Renal cortical epithelial cell (primary cell): ENCODE measurements at regions not wholly inside any gene's neighbourhood (a gene's known extent, or its start where the extent isn't known, plus 50 kb on each side); places are given as distances from the start of the nearest gene placed in this dataset.
"Not testable (repeated sequence)": the region's sequence is repeated elsewhere in the genome, so short reads cannot be mapped to it uniquely, and the experiment has no call there.

ENCODE experiments used
- DNase-seq: peaks from one replicate; pipeline ENCODE4 v3.0.0-alpha.2; 2011; ENCODE audit warnings: low read depth

- DNase-seq = no peak
These were observed 145.8 kb upstream of the HCCS start for GRCh38 chrX:10965174-10965798.

DNA sequence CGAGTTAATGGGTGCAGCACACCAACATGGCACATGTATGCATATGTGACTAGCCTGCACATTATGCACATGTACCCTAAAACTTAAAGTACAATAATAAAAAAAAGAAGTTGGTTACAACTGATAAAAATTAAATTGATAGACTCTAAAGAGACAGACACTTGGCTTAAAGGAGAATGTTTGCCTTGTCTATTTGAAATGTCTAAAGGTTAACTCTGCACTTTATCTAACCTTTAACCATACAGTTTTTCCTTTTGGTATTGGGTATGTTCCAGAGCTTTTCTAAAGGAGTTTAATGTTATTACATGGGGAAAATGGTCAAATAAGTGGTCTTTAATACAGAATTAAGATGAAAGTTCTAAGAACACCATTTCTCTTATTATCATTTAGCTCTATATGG is 145.1 kb upstream of the HCCS start:
- no peak for DNase-seq

DNA sequence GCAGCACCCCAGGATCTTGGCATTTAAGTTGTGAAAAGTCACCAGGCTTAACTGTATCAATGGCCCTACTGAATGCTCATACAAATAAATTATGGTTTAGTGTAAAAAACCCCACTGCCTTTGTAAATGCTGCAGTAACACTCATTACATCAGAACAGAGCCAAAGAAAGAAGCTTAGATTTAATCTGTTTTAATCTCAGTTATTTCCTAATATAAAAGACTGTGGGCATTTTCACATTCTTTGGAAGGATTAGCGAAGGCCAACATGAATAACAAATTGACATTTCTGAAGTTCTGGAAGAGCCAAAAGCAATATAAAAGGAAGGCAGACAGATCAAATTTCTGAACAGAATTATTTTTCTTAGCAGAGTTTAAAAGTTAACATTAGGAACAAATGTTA is 140.0 kb upstream of the HCCS start:
- no peak for DNase-seq

- no peak for DNase-seq
These were observed 139.4 kb upstream of the HCCS start for GRCh38 chrX:10971759-10972158.

DNA sequence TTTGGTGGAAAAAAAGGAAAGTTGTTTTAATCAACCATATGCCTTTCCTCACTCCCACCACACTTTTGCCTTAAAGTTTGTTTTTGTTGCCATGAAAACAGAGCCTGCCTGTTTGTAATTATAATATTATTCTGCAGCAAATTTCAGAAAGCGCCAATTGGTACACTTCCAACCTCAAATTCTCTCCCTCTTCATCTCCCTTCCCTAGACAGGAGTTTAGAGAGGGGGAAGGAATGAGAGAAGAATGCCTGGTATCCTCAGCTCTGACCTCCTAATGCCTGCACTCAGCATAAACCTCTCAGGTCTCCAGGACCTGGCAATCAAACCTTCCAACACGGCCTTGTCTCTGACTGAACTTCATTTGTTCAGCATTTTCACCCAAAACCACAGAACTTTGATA is 138.4 kb upstream of the HCCS start:
- no peak for DNase-seq

- no peak for DNase-seq
These were observed 136.2 kb upstream of the HCCS start for GRCh38 chrX:10974920-10975319.

GRCh38 chrX:10979956-10980355 is 131.2 kb upstream of the HCCS start:
- peak; percentile 42 for DNase-seq

DNA sequence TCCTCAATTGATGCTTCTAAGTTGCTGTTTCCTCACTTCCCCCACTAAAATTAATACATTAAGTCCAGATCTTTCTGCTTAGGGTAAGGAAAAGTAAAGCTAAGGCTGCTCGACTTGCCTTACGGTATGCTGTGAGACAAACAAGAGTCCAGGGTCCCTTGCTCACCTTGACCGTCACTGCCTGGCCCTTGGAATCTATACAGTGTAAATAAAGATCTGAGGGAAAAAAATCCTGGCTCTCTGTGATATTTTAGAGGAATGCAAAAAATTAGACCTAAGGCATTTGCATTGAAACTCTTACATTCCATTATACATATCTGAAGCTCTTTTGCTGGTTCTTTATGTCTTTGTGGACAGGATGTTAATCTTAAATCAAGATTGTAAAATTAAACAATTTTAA is 129.6 kb upstream of the HCCS start:
- DNase-seq = no peak

GRCh38 chrX:10983526-10983925 is 127.6 kb upstream of the HCCS start:
- DNase-seq = no peak

DNA sequence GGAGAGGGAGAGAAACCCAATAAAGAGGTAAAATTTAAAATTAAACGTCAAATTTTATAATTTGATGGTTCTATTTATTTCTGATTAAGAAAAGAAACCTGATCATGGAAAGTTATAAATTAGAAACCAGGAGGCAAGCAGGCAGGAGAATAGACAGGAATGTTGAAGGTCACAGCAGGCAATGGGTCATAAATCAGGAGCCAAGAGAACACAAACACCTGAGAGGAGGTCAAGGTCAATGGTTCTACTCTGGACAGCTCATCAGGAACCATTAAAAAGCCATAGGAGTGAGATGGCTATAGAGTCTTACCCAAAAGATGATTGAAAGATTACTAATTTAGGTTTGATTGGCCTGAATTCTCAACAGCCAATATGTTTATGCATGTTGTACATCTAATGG is 126.9 kb upstream of the HCCS start:
- no peak for DNase-seq

- no peak for DNase-seq
These were observed 124.5 kb upstream of the HCCS start for GRCh38 chrX:10986616-10987015.

DNA sequence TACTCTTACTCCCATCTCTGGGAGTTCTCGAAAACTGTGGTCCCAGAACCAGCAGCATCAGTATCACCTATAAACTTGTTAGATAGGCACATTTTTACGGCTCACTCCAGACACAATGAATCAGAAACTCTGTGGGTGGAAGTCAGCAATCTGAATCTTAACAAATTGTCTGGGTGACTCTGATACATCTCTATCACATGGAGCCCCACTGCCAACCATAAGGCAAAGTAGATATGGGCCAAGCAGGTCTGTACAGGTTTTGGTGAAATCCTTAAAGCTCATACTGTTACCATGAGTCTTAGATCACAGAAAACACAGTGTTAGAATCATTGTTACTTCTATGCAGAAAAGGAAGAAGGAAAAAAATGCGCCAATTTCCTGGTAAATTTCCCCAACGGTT is 122.5 kb upstream of the HCCS start:
- DNase-seq = no peak

GRCh38 chrX:10989386-10989785 is 121.7 kb upstream of the HCCS start:
- DNase-seq = no peak

- DNase-seq = no peak
These were observed 120.7 kb upstream of the HCCS start for GRCh38 chrX:10990418-10990817.

DNA sequence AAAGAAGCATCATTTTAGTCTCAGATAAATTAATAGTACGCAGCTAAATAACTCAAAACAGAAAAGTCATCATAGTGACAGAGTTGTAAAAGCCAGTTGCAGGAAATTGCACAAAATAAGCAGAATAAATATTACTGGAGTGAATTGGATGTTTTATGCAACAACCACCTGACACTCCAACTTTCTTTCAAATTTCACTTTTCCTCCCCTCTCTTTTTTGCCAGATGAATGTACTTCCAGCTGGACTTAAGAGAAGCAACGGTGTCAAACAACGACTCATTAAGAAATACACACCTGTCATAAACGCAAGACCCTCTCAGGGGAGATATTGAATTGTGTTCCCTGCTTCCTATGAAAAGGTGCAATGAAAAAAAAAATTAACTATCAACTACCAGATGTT is 120.2 kb upstream of the HCCS start:
- no peak for DNase-seq

GRCh38 chrX:10992110-10992509 is 119.0 kb upstream of the HCCS start:
- DNase-seq = no peak

DNA sequence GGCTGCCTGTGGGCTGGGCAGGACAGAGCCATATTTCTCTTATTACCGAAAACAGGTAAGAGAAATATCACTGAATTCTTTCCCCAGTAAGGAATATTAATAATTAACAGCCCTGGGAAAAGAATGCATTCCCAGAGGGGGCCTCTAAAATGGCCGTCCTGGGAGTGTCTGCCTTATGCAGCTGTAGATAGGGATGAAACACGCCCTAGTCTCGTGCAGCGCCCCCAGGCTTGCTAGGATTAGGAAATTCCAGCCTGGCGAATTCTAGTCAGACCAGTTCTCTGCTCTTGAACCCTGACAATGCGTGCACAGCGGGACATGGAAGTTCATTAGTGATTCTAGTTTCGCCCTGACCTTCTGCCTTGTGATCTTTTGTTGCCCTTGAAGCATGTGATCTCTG is 104.1 kb upstream of the HCCS start:
- DNase-seq = not testable (repeated sequence)

DNA sequence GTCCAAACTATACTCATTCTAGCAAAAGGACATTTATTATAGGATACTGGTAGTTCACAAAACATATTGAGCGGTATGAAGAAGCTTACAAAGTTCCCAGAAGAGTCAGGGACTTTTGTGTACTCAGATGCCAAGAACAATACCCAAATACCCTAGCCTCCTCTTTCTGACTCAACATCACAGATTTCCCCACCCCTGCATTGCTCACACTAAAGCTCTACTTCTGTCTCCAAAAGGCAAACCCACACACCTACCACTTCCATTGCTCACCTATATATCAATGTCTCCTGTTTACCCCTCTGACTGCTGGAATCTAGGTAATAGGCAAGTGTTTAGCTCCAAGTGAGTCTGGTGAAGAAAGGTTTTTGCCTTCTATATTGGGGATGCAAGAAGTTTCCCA is 100.7 kb upstream of the HCCS start:
- peak; percentile 0 for DNase-seq

GRCh38 chrX:11016728-11017127 is 94.4 kb upstream of the HCCS start:
- DNase-seq = no peak

DNA sequence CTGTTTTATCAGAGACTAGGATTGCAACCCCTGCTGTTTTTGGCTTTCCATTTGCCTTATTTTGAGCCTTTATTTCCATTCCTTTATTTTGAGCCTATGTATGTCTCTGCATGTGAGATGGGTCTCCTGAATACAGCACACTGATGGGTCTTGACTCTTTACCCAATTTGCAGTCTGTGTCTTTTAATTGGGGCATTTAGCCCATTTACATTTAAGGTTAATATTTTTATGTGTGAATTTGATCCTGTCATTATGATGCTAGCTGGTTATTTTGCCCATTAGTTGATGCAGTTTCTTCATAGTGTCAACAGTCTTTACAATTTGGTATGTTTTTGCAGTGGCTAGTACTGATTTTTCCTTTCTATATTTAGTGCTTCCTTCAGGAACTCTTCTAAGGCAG is 88.5 kb upstream of the HCCS start:
- DNase-seq = not testable (repeated sequence)

DNA sequence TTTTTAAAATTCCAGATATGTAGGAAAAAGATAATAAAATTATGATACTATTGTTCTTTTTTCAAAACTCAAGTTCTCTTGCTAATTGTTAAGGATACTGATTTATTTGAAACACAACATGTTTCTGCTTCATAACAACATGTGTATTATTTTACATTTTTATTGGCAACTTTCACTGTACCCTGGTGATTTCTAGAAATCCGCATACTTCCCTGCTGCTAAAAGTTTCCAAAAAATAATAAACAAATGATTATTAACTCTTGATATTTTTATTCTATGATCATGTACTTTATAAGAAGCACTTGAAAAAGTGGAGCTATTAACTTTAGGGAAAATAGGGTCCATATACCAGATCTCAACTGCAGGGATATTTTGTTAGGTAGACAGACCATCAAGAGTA is 71.2 kb upstream of the HCCS start:
- DNase-seq = no peak

DNA sequence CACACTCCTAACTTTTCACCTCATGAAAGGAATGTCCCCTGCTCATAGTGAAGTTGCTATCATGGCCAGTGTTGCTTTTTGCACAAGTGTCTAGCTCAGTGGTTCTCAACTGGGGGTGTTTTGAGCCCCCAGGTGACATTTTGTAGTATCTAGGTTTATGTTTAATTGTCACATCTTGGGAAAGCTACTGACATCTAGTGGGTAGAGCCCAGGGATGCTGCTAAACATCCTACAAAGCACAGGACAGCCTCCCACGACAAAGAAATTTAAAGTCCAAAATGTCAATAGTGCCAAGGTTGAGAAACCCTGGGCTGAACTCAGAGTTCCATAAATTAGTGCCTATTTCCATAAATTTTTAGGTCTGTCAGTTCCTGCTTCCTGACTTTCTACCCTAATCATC is 70.7 kb upstream of the HCCS start:
- no peak for DNase-seq

- DNase-seq = no peak
These were observed 70.1 kb upstream of the HCCS start for GRCh38 chrX:11040996-11041395.

DNA sequence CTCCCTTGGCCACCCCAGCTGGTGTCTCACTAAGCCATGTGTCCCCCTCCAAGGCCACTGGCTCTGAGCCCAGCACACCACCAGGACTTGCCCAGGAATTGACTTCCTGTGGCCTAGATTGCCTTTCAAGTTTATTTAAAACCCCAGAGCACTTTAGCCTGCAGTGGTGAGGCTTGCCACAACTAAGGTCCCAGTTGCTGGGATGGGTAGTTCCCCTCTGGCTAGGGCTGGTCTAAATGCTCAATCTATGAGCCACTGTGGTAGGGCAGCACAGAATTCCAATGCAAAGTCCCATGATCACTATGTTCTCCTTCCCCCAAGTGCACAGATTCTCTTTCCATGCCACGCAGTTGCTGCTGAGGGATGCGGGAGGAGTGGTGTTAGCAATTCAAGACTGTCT is 61.1 kb upstream of the HCCS start:
- no peak for DNase-seq

GRCh38 chrX:11053351-11053750 is 57.8 kb upstream of the HCCS start:
- no peak for DNase-seq
